HG02885 (cell line): ENCODE measurements at regions not wholly inside any gene's neighbourhood (a gene's known extent, or its start where the extent isn't known, plus 50 kb on each side); places are given as distances from the start of the nearest gene placed in this dataset.
"Not testable (repeated sequence)": the region's sequence is repeated elsewhere in the genome, so short reads cannot be mapped to it uniquely, and the experiment has no call there.

Experiments
- ATAC-seq: cut with Tn5 transposase; IDR thresholded peaks from one replicate; pipeline ENCODE4 v1.9.1; 2021; ENCODE audit warnings: mild to moderate bottlenecking; ENCODE audit not compliant: unreplicated experiment, poor library complexity

- no peak for ATAC-seq
Measured at GRCh38 chr10:28354511-28354910, 51.6 kb upstream of the MPP7 start.

GRCh38 chr10:28355376-28355775, 52.5 kb upstream of the MPP7 start:
- ATAC-seq, result no peak

GRCh38 chr10:28359334-28359733, 56.5 kb upstream of the MPP7 start:
- no peak for ATAC-seq

- ATAC-seq, result no peak
Measured at GRCh38 chr10:28360175-28360574, 57.3 kb upstream of the MPP7 start.

- no peak for ATAC-seq
Measured at GRCh38 chr10:28363376-28363775, 60.5 kb upstream of the MPP7 start.

GRCh38 chr10:28365840-28366239, 63.0 kb upstream of the MPP7 start:
- no peak for ATAC-seq

GRCh38 chr10:28366994-28367393, 64.1 kb upstream of the MPP7 start:
- ATAC-seq, result no peak

GRCh38 chr10:28367413-28367812, 64.5 kb upstream of the MPP7 start:
- no peak for ATAC-seq

GRCh38 chr10:28367929-28368484, 65.1 kb upstream of the MPP7 start:
- peak; percentile 99 for ATAC-seq

GRCh38 chr10:28370107-28370835, 67.4 kb upstream of the MPP7 start:
- ATAC-seq, result no peak

- not testable (repeated sequence) for ATAC-seq
Measured at GRCh38 chr10:28371638-28372037, 68.8 kb upstream of the MPP7 start.

GRCh38 chr10:28374036-28374435, 71.2 kb upstream of the MPP7 start:
- ATAC-seq, result no peak

GRCh38 chr10:28375399-28376354, 72.8 kb upstream of the MPP7 start:
- no peak for ATAC-seq

GRCh38 chr10:28378986-28379585, 76.2 kb upstream of the MPP7 start:
- ATAC-seq, result no peak

- no peak for ATAC-seq
Measured at GRCh38 chr10:28381466-28381865, 78.6 kb upstream of the MPP7 start.

- ATAC-seq, result peak; percentile 85
Measured at GRCh38 chr10:28381903-28382347, 79.1 kb upstream of the MPP7 start.

GRCh38 chr10:28382525-28383269, 79.8 kb upstream of the MPP7 start:
- ATAC-seq, result no peak

GRCh38 chr10:28384557-28384956, 81.7 kb upstream of the MPP7 start:
- ATAC-seq, result no peak

GRCh38 chr10:28385748-28386502, 83.1 kb upstream of the MPP7 start:
- ATAC-seq, result no peak
